IPS DF 4.7 (cell line): ENCODE measurements at regions not wholly inside any gene's neighbourhood (a gene's known extent, or its start where the extent isn't known, plus 50 kb on each side); places are given as distances from the start of the nearest gene placed in this dataset.

ENCODE experiments used
- DNase-seq: peaks from one replicate; pipeline ENCODE4 v3.0.0-alpha.2; 2013; ENCODE audit warnings: low spot score; ENCODE audit errors: extremely low read depth

GRCh38 chr3:137201066-137201465 is 243.3 kb downstream of the IL20RB start:
- no peak for DNase-seq

GRCh38 chr3:137202941-137203340 is 245.2 kb downstream of the IL20RB start:
- DNase-seq = no peak

- DNase-seq = no peak
These were observed 246.6 kb downstream of the IL20RB start for GRCh38 chr3:137204409-137204808.

- no peak for DNase-seq
These were observed 247.7 kb downstream of the IL20RB start for GRCh38 chr3:137205394-137206045.

- DNase-seq = no peak
These were observed 249.8 kb downstream of the IL20RB start for GRCh38 chr3:137207616-137208015.

GRCh38 chr3:137217733-137218132 is 259.9 kb downstream of the IL20RB start:
- peak; percentile 22 for DNase-seq

GRCh38 chr3:137219801-137220445 is 262.1 kb downstream of the IL20RB start:
- DNase-seq = no peak

- DNase-seq = no peak
These were observed 265.0 kb downstream of the IL20RB start for GRCh38 chr3:137222736-137223225.

GRCh38 chr3:137224464-137224863 is 266.7 kb downstream of the IL20RB start:
- no peak for DNase-seq

- DNase-seq = no peak
These were observed 285.1 kb downstream of the IL20RB start for GRCh38 chr3:137242836-137243400.

GRCh38 chr3:137246491-137246890 is 288.7 kb downstream of the IL20RB start:
- DNase-seq = no peak

- no peak for DNase-seq
These were observed 291.6 kb downstream of the IL20RB start for GRCh38 chr3:137249311-137249940.

- DNase-seq = no peak
These were observed 301.3 kb downstream of the IL20RB start for GRCh38 chr3:137259089-137259488.

GRCh38 chr3:137259701-137260100 is 301.9 kb downstream of the IL20RB start:
- peak; percentile 11 for DNase-seq

- DNase-seq = no peak
These were observed 306.5 kb downstream of the IL20RB start for GRCh38 chr3:137264071-137264820.

- DNase-seq = no peak
These were observed 307.1 kb downstream of the IL20RB start for GRCh38 chr3:137264843-137265330.

- no peak for DNase-seq
These were observed 325.1 kb downstream of the IL20RB start for GRCh38 chr3:137282871-137283270.

- no peak for DNase-seq
These were observed 328.1 kb downstream of the IL20RB start for GRCh38 chr3:137285924-137286323.

- no peak for DNase-seq
These were observed 335.3 kb downstream of the IL20RB start for GRCh38 chr3:137293086-137293485.

GRCh38 chr3:137294139-137294538 is 336.4 kb downstream of the IL20RB start:
- DNase-seq = no peak

GRCh38 chr3:137294839-137295238 is 337.1 kb downstream of the IL20RB start:
- DNase-seq = no peak
